Hepatocyte (in vitro differentiated cells): ENCODE measurements at regions not wholly inside any gene's neighbourhood (a gene's known extent, or its start where the extent isn't known, plus 50 kb on each side); places are given as distances from the start of the nearest gene placed in this dataset.

Experiments used
- DNase-seq: peaks from one replicate; pipeline ENCODE4 v3.0.0-alpha.2; 2016; ENCODE audit warnings: low spot score
- H2AFZ ChIP-seq: fragments of 200-600 bp; sonication (generic); 2 replicates; pipeline ENCODE4 v1.6.0; 2016; ENCODE audit warnings: antibody characterized with exemption, mild to moderate bottlenecking
- H3K27ac ChIP-seq: fragments of 200-600 bp; sonication (generic); 2 replicates; pipeline ENCODE4 v1.5.1; 2016; ENCODE audit warnings: mild to moderate bottlenecking
- H3K27me3 ChIP-seq: fragments of 200-600 bp; sonication (generic); 2 replicates; pipeline ENCODE4 v1.6.1; 2016
- H3K36me3 ChIP-seq: fragments of 200-600 bp; sonication (generic); replicated peaks from 2 replicates; pipeline ENCODE4 v1.5.1; 2016; ENCODE audit warnings: low read depth; ENCODE audit not compliant: insufficient read depth
- H3K4me1 ChIP-seq: fragments of 200-600 bp; sonication (generic); 2 replicates; pipeline ENCODE4 v1.5.1; 2016; ENCODE audit warnings: mild to moderate bottlenecking, moderate library complexity; ENCODE audit not compliant: insufficient read depth
- H3K4me2 ChIP-seq: fragments of 200-600 bp; sonication (generic); 2 replicates; pipeline ENCODE4 v1.6.0; 2016
- H3K4me3 ChIP-seq: fragments of 200-600 bp; sonication (generic); 2 replicates; pipeline ENCODE4 v1.5.1; 2016; ENCODE audit warnings: mild to moderate bottlenecking
- H3K79me2 ChIP-seq: fragments of 200-600 bp; sonication (generic); 2 replicates; pipeline ENCODE4 v1.6.0; 2017; ENCODE audit warnings: mild to moderate bottlenecking
- H3K9me2 ChIP-seq: fragments of 200-600 bp; sonication (generic); replicated peaks from 2 replicates; pipeline ENCODE4 v1.6.0; 2017; ENCODE audit warnings: mild to moderate bottlenecking; ENCODE audit not compliant: insufficient read depth
- H3K9me3 ChIP-seq: fragments of 200-600 bp; sonication (generic); 2 replicates; pipeline ENCODE4 v1.5.1; 2016; ENCODE audit warnings: low read depth, mild to moderate bottlenecking
- H4K20me1 ChIP-seq: fragments of 200-600 bp; sonication (generic); 2 replicates; pipeline ENCODE4 v1.6.0; 2016; ENCODE audit warnings: mild to moderate bottlenecking; ENCODE audit not compliant: insufficient read depth, poor library complexity, severe bottlenecking
- EZH2 ChIP-seq: fragments of 200-600 bp; sonication (generic); IDR thresholded peaks from 2 replicates; pipeline ENCODE4 v1.6.1; 2016; ENCODE audit warnings: antibody characterized with exemption, mild to moderate bottlenecking, borderline replicate concordance
- EZH2phosphoT487 ChIP-seq: fragments of 200-600 bp; sonication (generic); IDR thresholded peaks from one replicate; pipeline ENCODE4 v1.6.1; 2018; ENCODE audit warnings: antibody characterized with exemption, mild to moderate bottlenecking, low read depth, moderate library complexity; ENCODE audit not compliant: unreplicated experiment, severe bottlenecking
- WGBS: methylation state at CpG from one replicate; pipeline ENCODE4 v1.1.6; 2016; ENCODE audit warnings: low lambda C conversion rate; ENCODE audit errors: missing lambda C conversion rate; 5-methylcytosine and 5-hydroxymethylcytosine counted together
- TF ChIP-seq, protein P1 (sequence below): fragments of 200-600 bp; sonication (generic); IDR thresholded peaks from 2 replicates; pipeline ENCODE4 v1.5.1; 2016; ENCODE audit warnings: antibody characterized with exemption, mild to moderate bottlenecking; ENCODE audit not compliant: poor library complexity

DNA sequence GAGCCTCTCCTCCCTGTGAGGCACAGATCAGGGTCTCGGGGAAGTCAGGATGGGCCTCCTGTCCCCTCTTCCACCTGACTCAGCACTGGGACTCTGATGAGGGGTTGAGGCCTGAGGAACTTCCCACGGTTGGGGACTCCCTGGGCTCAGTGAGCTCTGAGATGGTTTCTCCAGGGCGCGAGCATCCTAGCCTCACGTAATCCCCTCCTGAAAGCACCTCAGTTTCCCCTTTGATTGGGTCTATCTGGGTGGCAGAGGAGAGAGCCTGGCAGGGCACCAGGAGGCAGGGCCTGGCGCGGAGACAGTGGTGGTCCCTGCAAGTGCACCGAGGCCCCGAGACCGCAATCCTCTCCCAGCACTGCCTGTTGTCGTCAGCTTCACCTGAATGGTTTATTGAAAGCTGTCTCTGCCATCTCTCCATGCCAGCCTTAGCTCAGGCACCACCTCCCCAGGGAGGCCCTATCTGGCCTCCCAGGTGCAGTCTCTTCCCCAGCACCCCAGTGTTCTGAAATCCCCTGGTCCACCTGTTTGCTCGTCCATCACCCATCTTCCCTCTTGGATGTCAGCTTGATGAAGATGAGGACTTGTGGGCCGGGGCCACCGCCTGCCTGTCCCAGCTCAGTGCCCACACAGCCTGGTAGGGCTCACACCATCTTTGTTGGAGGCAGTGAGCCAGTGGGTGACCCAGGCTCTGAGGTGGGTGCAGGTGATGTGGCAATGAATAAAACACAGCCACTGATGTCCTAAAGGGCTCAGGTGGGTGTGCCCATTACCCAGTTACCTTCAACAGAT is 52.2 kb upstream of the PCSK6 start:
- no peak overlapping the region for H3K4me2 ChIP-seq
- no peaks in the 10 kb centered on the region for H3K9me2 ChIP-seq
- no peak for DNase-seq
- no peak overlapping the region for H3K4me3 ChIP-seq
- no peak overlapping the region for H3K27ac ChIP-seq
- TF ChIP-seq EZH2 (no peak), EZH2phosphoT487 (no peak)
- TF ChIP-seq, protein P1, sequence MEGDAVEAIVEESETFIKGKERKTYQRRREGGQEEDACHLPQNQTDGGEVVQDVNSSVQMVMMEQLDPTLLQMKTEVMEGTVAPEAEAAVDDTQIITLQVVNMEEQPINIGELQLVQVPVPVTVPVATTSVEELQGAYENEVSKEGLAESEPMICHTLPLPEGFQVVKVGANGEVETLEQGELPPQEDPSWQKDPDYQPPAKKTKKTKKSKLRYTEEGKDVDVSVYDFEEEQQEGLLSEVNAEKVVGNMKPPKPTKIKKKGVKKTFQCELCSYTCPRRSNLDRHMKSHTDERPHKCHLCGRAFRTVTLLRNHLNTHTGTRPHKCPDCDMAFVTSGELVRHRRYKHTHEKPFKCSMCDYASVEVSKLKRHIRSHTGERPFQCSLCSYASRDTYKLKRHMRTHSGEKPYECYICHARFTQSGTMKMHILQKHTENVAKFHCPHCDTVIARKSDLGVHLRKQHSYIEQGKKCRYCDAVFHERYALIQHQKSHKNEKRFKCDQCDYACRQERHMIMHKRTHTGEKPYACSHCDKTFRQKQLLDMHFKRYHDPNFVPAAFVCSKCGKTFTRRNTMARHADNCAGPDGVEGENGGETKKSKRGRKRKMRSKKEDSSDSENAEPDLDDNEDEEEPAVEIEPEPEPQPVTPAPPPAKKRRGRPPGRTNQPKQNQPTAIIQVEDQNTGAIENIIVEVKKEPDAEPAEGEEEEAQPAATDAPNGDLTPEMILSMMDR, result no peak
- H3K36me3 ChIP-seq, result no peaks in the 10 kb centered on the region
- no peak overlapping the region for H2AFZ ChIP-seq
- 96% methylated on average over 14 of the region's 14 CpGs for WGBS
- H3K79me2 ChIP-seq, result no peaks in the 10 kb centered on the region
- no peaks in the 10 kb centered on the region for H4K20me1 ChIP-seq
- H3K4me1 ChIP-seq, result peaks cover 5% of the 10 kb centered on the region
- H3K9me3 ChIP-seq, result no peaks in the 10 kb centered on the region
- H3K27me3 ChIP-seq, result no peaks in the 10 kb centered on the region

DNA sequence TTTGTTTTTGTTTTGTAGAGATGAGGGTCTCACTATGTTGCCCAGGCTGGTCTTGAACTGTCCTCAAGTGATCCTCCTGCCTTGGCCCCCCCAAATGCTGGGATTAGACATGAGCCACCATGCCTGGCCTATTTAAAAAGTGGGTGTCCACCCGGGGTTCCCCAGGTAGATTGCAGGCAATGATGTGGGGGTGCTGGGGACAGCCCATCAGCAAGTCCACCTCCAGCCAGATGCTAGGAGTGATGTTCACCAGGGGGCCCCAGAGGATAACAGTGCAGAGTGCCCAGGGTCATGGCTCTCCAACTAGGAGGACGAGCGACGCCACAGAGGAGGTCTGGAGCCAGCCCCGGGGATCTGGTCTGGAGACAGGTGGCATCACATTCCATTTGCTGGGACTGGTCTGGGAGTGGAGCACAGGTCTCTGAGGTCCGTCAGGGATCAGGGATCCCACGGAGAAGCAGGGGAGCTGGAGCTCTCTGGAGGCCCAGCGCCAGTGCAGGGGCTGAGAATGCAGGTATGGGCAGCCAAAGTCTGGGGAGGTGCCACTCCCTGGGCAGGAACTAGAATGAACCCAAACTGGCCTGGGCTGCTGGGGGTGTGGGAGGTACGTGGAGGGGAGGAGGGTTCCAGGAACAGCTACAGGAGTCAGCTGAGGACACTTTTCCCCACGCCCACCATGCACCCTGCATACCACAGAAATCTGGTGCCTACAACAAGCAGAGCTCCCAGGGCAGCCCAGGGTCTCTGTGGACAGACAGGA is 51.2 kb upstream of the PCSK6 start:
- H3K4me2 ChIP-seq, result no peak overlapping the region
- H4K20me1 ChIP-seq, result no peaks in the 10 kb centered on the region
- no peaks in the 10 kb centered on the region for H3K9me3 ChIP-seq
- H3K27me3 ChIP-seq, result no peaks in the 10 kb centered on the region
- H3K4me1 ChIP-seq, result peaks cover 5% of the 10 kb centered on the region
- H3K9me2 ChIP-seq, result no peaks in the 10 kb centered on the region
- WGBS, result 79% methylated on average over 10 of the region's 10 CpGs
- no peak for DNase-seq
- H2AFZ ChIP-seq, result no peak overlapping the region
- no peak overlapping the region for H3K27ac ChIP-seq
- no peak overlapping the region for H3K4me3 ChIP-seq
- TF ChIP-seq, protein P1, result no peak
- TF ChIP-seq EZH2phosphoT487 (no peak), EZH2 (no peak)
- no peaks in the 10 kb centered on the region for H3K79me2 ChIP-seq
- no peaks in the 10 kb centered on the region for H3K36me3 ChIP-seq

DNA sequence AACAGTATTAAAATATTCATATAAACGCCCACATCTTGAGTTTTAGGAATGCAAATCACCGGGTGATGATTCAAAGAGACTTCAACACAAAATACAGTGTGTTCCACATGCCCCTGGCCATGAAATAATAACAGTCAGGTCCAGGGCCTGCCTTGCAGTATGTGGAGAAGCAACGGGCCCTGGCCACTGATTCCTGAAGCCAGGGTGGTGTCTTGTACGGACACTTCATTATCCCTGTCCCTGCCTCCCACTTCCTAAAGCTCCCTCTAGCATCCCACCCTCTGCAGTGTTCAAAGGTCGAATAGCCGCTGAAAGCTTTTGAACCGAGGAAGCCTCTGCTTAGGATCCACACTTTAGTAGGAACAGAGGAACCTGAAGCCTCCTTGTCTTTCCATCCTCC is 50.4 kb upstream of the PCSK6 start:
- H3K79me2 ChIP-seq, result no peaks in the 10 kb centered on the region
- H3K27ac ChIP-seq, result no peak overlapping the region
- no peaks in the 10 kb centered on the region for H3K9me3 ChIP-seq
- H4K20me1 ChIP-seq, result no peaks in the 10 kb centered on the region
- H3K4me2 ChIP-seq, result no peak overlapping the region
- H3K4me1 ChIP-seq, result peaks cover 5% of the 10 kb centered on the region
- H3K27me3 ChIP-seq, result no peaks in the 10 kb centered on the region
- no peak overlapping the region for H2AFZ ChIP-seq
- DNase-seq, result no peak
- no peak for TF ChIP-seq EZH2
- TF ChIP-seq EZH2phosphoT487, result no peak
- TF ChIP-seq, protein P1, result no peak
- H3K4me3 ChIP-seq, result no peak overlapping the region
- no peaks in the 10 kb centered on the region for H3K9me2 ChIP-seq
- WGBS, result 84% methylated on average over 7 of the region's 7 CpGs
- H3K36me3 ChIP-seq, result no peaks in the 10 kb centered on the region
